ENCODE measurements at regions not wholly inside any gene's neighbourhood (a gene's known extent, or its start where the extent isn't known, plus 50 kb on each side); places are given as distances from the start of the nearest gene placed in this dataset.

DNA sequence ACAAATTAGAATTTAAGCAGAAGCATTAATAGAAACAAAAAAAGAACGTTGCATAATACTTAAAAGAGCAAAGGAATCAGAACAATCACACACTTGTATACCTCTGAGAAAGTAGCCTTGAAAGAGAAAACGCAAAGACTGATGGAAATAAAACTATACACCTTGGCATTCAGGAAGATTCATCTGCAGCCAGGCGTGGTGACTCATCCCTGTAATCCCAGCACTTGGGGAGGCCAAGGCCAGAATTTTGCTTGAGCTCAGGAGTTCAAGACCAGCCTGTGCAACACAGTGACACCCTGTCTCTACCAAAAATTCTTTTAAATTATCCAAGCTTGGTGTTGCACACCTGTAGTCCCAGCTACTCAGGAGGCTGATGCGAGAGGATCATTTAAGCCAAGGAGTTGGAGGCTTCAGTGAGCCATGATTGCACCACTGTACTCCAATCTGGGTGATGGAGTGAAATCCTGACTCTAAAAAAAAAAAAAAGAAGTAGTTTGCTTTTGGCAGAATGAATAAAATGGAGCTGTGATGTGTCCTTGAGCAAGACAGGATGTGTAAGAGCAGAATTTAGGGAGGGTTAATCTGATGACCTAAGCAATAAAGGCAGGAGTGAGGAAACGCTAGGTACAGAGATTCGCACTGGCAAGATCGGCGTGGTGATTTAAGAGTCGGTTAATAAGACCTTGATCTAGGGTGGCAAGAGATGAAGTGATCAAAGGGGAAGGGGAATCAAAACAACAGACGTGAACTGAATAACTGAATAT lies 75.8 kb upstream of the NRP1 start:
- TF ChIP-seq, protein P1, sequence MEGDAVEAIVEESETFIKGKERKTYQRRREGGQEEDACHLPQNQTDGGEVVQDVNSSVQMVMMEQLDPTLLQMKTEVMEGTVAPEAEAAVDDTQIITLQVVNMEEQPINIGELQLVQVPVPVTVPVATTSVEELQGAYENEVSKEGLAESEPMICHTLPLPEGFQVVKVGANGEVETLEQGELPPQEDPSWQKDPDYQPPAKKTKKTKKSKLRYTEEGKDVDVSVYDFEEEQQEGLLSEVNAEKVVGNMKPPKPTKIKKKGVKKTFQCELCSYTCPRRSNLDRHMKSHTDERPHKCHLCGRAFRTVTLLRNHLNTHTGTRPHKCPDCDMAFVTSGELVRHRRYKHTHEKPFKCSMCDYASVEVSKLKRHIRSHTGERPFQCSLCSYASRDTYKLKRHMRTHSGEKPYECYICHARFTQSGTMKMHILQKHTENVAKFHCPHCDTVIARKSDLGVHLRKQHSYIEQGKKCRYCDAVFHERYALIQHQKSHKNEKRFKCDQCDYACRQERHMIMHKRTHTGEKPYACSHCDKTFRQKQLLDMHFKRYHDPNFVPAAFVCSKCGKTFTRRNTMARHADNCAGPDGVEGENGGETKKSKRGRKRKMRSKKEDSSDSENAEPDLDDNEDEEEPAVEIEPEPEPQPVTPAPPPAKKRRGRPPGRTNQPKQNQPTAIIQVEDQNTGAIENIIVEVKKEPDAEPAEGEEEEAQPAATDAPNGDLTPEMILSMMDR (IDR thresholded peaks at IDR 0.05) = no peak
- TF ChIP-seq POLR2A (IDR thresholded peaks at IDR 0.05) = no peak
